ENCODE measurements at regions not wholly inside any gene's neighbourhood (a gene's known extent, or its start where the extent isn't known, plus 50 kb on each side); places are given as distances from the start of the nearest gene placed in this dataset.

GRCh38 chr2:83640506-83640905 is 818.6 kb downstream of the SUCLG1 start:
- no peaks in the 10 kb centered on the region for H3K9me3 ChIP-seq (ENCODE audit: control insufficient read depth, insufficient read depth, low read length)

GRCh38 chr2:83633423-83633822 is 825.7 kb downstream of the SUCLG1 start:
- Histone ChIP-seq H3K27me3 (ENCODE audit: control insufficient read depth, low read length) (no peaks in the 10 kb centered on the region), H3K79me2 (ENCODE audit: control insufficient read depth, low read length) (no peaks in the 10 kb centered on the region), H3K4me3 (ENCODE audit: low read length) (no peak overlapping the region), H3K9me2 (replicated peaks; ENCODE audit: control insufficient read depth, low read length) (no peaks in the 10 kb centered on the region), H3F3A (ENCODE audit: control insufficient read depth, insufficient read depth) (no peaks in the 10 kb centered on the region), H3K27ac (ENCODE audit: low read depth, low read length) (no peak overlapping the region), H3K4me2 (ENCODE audit: low read length) (no peak overlapping the region), H3K4me1 (ENCODE audit: control insufficient read depth, low read length) (no peaks in the 10 kb centered on the region), H4K20me1 (ENCODE audit: control insufficient read depth, insufficient read depth, low read depth, low read length) (no peaks in the 10 kb centered on the region), H3K9me3 (ENCODE audit: control insufficient read depth, insufficient read depth, low read length) (no peaks in the 10 kb centered on the region), H3K36me3 (ENCODE audit: control insufficient read depth, low read length) (no peaks in the 10 kb centered on the region)
- TF ChIP-seq EZH2phosphoT487 (IDR thresholded peaks at IDR 0.05; ENCODE audit: borderline replicate concordance, low read length) (no peak), CTCF (IDR thresholded peaks at IDR 0.05; ENCODE audit: low read depth, low read length, poor library complexity, severe bottlenecking) (no peak)

More at GRCh38 chr2:83640506-83640905, 818.6 kb downstream of the SUCLG1 start:
- Histone ChIP-seq H3K4me1 (ENCODE audit: control insufficient read depth, low read length) (no peaks in the 10 kb centered on the region), H3K4me2 (ENCODE audit: low read length) (no peak overlapping the region), H3K79me2 (ENCODE audit: control insufficient read depth, low read length) (no peaks in the 10 kb centered on the region), H3K27me3 (ENCODE audit: control insufficient read depth, low read length) (no peaks in the 10 kb centered on the region), H4K20me1 (ENCODE audit: control insufficient read depth, insufficient read depth, low read depth, low read length) (no peaks in the 10 kb centered on the region), H3K27ac (ENCODE audit: low read depth, low read length) (no peak overlapping the region), H3K9me2 (replicated peaks; ENCODE audit: control insufficient read depth, low read length) (no peaks in the 10 kb centered on the region), H3K4me3 (ENCODE audit: low read length) (no peak overlapping the region), H3K36me3 (ENCODE audit: control insufficient read depth, low read length) (no peaks in the 10 kb centered on the region), H3F3A (ENCODE audit: control insufficient read depth, insufficient read depth) (no peaks in the 10 kb centered on the region)
- TF ChIP-seq EZH2phosphoT487 (IDR thresholded peaks at IDR 0.05; ENCODE audit: borderline replicate concordance, low read length) (no peak), CTCF (IDR thresholded peaks at IDR 0.05; ENCODE audit: low read depth, low read length, poor library complexity, severe bottlenecking) (no peak)

GRCh38 chr2:83630351-83630750 is 828.7 kb downstream of the SUCLG1 start:
- Histone ChIP-seq H3K4me2 (ENCODE audit: low read length) (no peak overlapping the region), H3K9me2 (replicated peaks; ENCODE audit: control insufficient read depth, low read length) (no peaks in the 10 kb centered on the region), H4K20me1 (ENCODE audit: control insufficient read depth, insufficient read depth, low read depth, low read length) (no peaks in the 10 kb centered on the region), H3K4me1 (ENCODE audit: control insufficient read depth, low read length) (no peaks in the 10 kb centered on the region), H3K27ac (ENCODE audit: low read depth, low read length) (no peak overlapping the region), H3K9me3 (ENCODE audit: control insufficient read depth, insufficient read depth, low read length) (no peaks in the 10 kb centered on the region), H3K79me2 (ENCODE audit: control insufficient read depth, low read length) (no peaks in the 10 kb centered on the region), H3K4me3 (ENCODE audit: low read length) (no peak overlapping the region), H3K27me3 (ENCODE audit: control insufficient read depth, low read length) (no peaks in the 10 kb centered on the region), H3F3A (ENCODE audit: control insufficient read depth, insufficient read depth) (no peaks in the 10 kb centered on the region), H3K36me3 (ENCODE audit: control insufficient read depth, low read length) (no peaks in the 10 kb centered on the region)
- TF ChIP-seq CTCF (IDR thresholded peaks at IDR 0.05; ENCODE audit: low read depth, low read length, poor library complexity, severe bottlenecking): no peak
- no peak for TF ChIP-seq EZH2phosphoT487 (IDR thresholded peaks at IDR 0.05; ENCODE audit: borderline replicate concordance, low read length)

GRCh38 chr2:83615511-83615910 is 843.6 kb downstream of the SUCLG1 start:
- H3F3A ChIP-seq (ENCODE audit: control insufficient read depth, insufficient read depth): no peaks in the 10 kb centered on the region
- no peaks in the 10 kb centered on the region for H3K9me3 ChIP-seq (ENCODE audit: control insufficient read depth, insufficient read depth, low read length)
- TF ChIP-seq EZH2phosphoT487 (IDR thresholded peaks at IDR 0.05; ENCODE audit: borderline replicate concordance, low read length): no peak
- no peak for TF ChIP-seq CTCF (IDR thresholded peaks at IDR 0.05; ENCODE audit: low read depth, low read length, poor library complexity, severe bottlenecking)
- no peaks in the 10 kb centered on the region for H3K9me2 ChIP-seq (replicated peaks; ENCODE audit: control insufficient read depth, low read length)
- H4K20me1 ChIP-seq (ENCODE audit: control insufficient read depth, insufficient read depth, low read depth, low read length): no peaks in the 10 kb centered on the region
- no peak overlapping the region for H3K4me2 ChIP-seq (ENCODE audit: low read length)
- H3K27ac ChIP-seq (ENCODE audit: low read depth, low read length): no peak overlapping the region
- no peaks in the 10 kb centered on the region for H3K27me3 ChIP-seq (ENCODE audit: control insufficient read depth, low read length)
- no peak overlapping the region for H3K4me3 ChIP-seq (ENCODE audit: low read length)
- no peaks in the 10 kb centered on the region for H3K79me2 ChIP-seq (ENCODE audit: control insufficient read depth, low read length)
- no peaks in the 10 kb centered on the region for H3K4me1 ChIP-seq (ENCODE audit: control insufficient read depth, low read length)
- no peaks in the 10 kb centered on the region for H3K36me3 ChIP-seq (ENCODE audit: control insufficient read depth, low read length)

Data from DOHH2 (cell line).